ENCODE measurements at regions not wholly inside any gene's neighbourhood (a gene's known extent, or its start where the extent isn't known, plus 50 kb on each side); places are given as distances from the start of the nearest gene placed in this dataset.

DNA sequence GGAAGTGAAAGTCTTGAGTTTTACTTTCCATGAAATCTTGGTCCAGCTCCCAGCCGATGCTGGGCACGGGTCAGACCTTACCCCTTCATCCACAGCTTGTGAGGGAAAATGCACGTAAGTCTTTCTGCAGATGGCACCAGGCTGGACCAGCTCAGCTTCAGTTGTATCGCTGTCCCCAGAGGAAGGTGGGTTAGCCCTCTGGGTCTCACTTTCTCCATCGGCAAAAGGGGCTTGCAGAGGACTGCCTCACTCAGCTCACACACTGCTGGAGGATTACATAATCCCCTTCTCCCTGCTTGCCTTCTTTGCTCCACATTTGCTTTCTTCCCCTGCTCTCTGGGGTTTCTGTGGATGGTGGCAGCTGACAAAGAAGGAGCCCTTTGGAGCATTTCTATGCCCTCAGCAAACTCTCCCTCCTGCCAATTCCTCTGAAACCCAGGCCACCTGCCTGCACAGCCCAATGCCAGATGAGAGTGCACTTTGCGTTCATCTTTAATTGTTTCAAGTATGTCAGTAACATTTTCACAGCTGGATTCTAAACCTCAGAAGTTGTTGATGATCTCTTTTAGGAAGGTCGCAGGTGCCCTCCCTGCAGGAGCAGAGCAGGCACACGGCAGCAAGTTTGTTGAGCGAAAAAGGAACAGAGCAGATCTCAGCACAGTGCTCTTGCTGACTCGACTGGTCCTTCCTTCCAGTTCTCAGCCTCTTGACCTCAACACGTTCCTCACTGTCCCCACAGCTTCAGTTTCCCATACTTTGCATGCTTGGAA, 155.6 kb upstream of the GLI2 start:
- no peak for TF ChIP-seq POLR2A (IDR thresholded peaks at IDR 0.05)
- TF ChIP-seq, protein P1, sequence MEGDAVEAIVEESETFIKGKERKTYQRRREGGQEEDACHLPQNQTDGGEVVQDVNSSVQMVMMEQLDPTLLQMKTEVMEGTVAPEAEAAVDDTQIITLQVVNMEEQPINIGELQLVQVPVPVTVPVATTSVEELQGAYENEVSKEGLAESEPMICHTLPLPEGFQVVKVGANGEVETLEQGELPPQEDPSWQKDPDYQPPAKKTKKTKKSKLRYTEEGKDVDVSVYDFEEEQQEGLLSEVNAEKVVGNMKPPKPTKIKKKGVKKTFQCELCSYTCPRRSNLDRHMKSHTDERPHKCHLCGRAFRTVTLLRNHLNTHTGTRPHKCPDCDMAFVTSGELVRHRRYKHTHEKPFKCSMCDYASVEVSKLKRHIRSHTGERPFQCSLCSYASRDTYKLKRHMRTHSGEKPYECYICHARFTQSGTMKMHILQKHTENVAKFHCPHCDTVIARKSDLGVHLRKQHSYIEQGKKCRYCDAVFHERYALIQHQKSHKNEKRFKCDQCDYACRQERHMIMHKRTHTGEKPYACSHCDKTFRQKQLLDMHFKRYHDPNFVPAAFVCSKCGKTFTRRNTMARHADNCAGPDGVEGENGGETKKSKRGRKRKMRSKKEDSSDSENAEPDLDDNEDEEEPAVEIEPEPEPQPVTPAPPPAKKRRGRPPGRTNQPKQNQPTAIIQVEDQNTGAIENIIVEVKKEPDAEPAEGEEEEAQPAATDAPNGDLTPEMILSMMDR (IDR thresholded peaks at IDR 0.05): no peak
- TF ChIP-seq POLR2AphosphoS5 (IDR thresholded peaks at IDR 0.05; ENCODE audit: insufficient read depth in 1 of 2, low read depth in 1 of 2): no peak

All from vagina (tissue), 2 donors.